H9 (cell line): ENCODE measurements at regions not wholly inside any gene's neighbourhood (a gene's known extent, or its start where the extent isn't known, plus 50 kb on each side); places are given as distances from the start of the nearest gene placed in this dataset.

Experiments
- DNase-seq: peaks from one replicate; pipeline ENCODE4 v3.0.0-alpha.2; 2017
- H2AFZ ChIP-seq: one replicate; pipeline ENCODE4 v1.6.1; 2013; ENCODE audit warnings: mild to moderate bottlenecking, low read length, control low read depth, moderate library complexity
- H2AK5ac ChIP-seq: 2 replicates; pipeline ENCODE4 v1.6.1; 2013; ENCODE audit warnings: low read length, control low read depth, mixed read lengths; ENCODE audit not compliant: insufficient read length
- H2BK120ac ChIP-seq: one replicate; pipeline ENCODE4 v1.6.1; 2013; ENCODE audit warnings: low read depth, mild to moderate bottlenecking, low read length, control low read depth, inconsistent platforms; ENCODE audit not compliant: poor library complexity, severe bottlenecking
- H2BK12ac ChIP-seq: 2 replicates; pipeline ENCODE4 v1.6.1; 2013; ENCODE audit warnings: low read length, control low read depth, mixed read lengths, low read depth; ENCODE audit not compliant: insufficient read length
- H2BK15ac ChIP-seq: 2 replicates; pipeline ENCODE4 v1.6.1; 2013; ENCODE audit warnings: low read depth, low read length, control low read depth
- H2BK20ac ChIP-seq: one replicate; pipeline ENCODE4 v1.6.1; 2013; ENCODE audit warnings: low read depth, mild to moderate bottlenecking, low read length, control low read depth, inconsistent platforms; ENCODE audit not compliant: poor library complexity, severe bottlenecking
- H2BK5ac ChIP-seq: 2 replicates; pipeline ENCODE4 v1.6.1; 2013; ENCODE audit warnings: low read length, control low read depth, mixed read lengths; ENCODE audit not compliant: insufficient read length
- H3K14ac ChIP-seq: 2 replicates; pipeline ENCODE4 v1.6.1; 2013; ENCODE audit warnings: low read length, control low read depth; ENCODE audit not compliant: insufficient read depth
- H3K18ac ChIP-seq: 2 replicates; pipeline ENCODE4 v1.6.1; 2013; ENCODE audit warnings: low read depth, mild to moderate bottlenecking, mixed read lengths, low read length, control low read depth; ENCODE audit not compliant: insufficient read length
- H3K23ac ChIP-seq: 2 replicates; pipeline ENCODE4 v1.6.1; 2013; ENCODE audit warnings: low read length, control low read depth, mixed read lengths, low read depth; ENCODE audit not compliant: insufficient read length
- H3K23me2 ChIP-seq: 2 replicates; pipeline ENCODE4 v1.6.1; 2013; ENCODE audit warnings: low read depth, mild to moderate bottlenecking, mixed read lengths, low read length, control low read depth; ENCODE audit not compliant: insufficient read length, poor library complexity, severe bottlenecking
- H3K27ac ChIP-seq: 2 replicates; pipeline ENCODE4 v1.5.1; 2013; ENCODE audit warnings: low read length, control low read depth, mixed read lengths, low read depth; ENCODE audit not compliant: insufficient read length
- H3K27me3 ChIP-seq: 2 replicates; pipeline ENCODE4 v1.6.1; 2013; ENCODE audit warnings: low read length, control low read depth, inconsistent platforms; ENCODE audit not compliant: insufficient read depth
- H3K4ac ChIP-seq: 2 replicates; pipeline ENCODE4 v1.6.1; 2013; ENCODE audit warnings: low read depth, mild to moderate bottlenecking, control low read depth, inconsistent platforms, low read length, moderate library complexity
- H3K4me1 ChIP-seq: 2 replicates; pipeline ENCODE4 v1.6.1; 2013; ENCODE audit warnings: low read length, control low read depth, inconsistent platforms; ENCODE audit not compliant: insufficient read depth
- H3K4me2 ChIP-seq: 2 replicates; pipeline ENCODE4 v1.6.1; 2013; ENCODE audit warnings: low read length, control low read depth, mixed read lengths; ENCODE audit not compliant: insufficient read length, insufficient read depth
- H3K56ac ChIP-seq: 2 replicates; pipeline ENCODE4 v1.6.1; 2013; ENCODE audit warnings: low read depth, mild to moderate bottlenecking, mixed read lengths, low read length, control low read depth; ENCODE audit not compliant: insufficient read length
- H3K79me1 ChIP-seq: 2 replicates; pipeline ENCODE4 v1.6.1; 2013; ENCODE audit warnings: low read depth, mild to moderate bottlenecking, moderate library complexity, low read length, control low read depth, inconsistent platforms; ENCODE audit not compliant: insufficient read depth, poor library complexity, severe bottlenecking
- H3K79me2 ChIP-seq: 2 replicates; pipeline ENCODE4 v1.6.1; 2013; ENCODE audit warnings: low read length, control low read depth, inconsistent platforms; ENCODE audit not compliant: insufficient read depth
- H3K9ac ChIP-seq: 2 replicates; pipeline ENCODE4 v1.6.1; 2013; ENCODE audit warnings: low read length, control low read depth, mixed read lengths; ENCODE audit not compliant: insufficient read length; ENCODE audit errors: extremely low read depth
- H3K9me3 ChIP-seq: one replicate; pipeline ENCODE4 v1.6.1; 2013; ENCODE audit warnings: low read depth, low read length, inconsistent platforms; ENCODE audit not compliant: control insufficient read depth
- H3T11ph ChIP-seq: one replicate; pipeline ENCODE4 v1.6.1; 2013; ENCODE audit warnings: mild to moderate bottlenecking, low read length, control low read depth, inconsistent platforms
- H4K20me1 ChIP-seq: one replicate; pipeline ENCODE4 v1.6.1; 2013; ENCODE audit not compliant: control insufficient read depth, insufficient read length, insufficient read depth
- H4K5ac ChIP-seq: 2 replicates; pipeline ENCODE4 v1.6.1; 2013; ENCODE audit warnings: low read depth, mild to moderate bottlenecking, mixed read lengths, low read length, control low read depth; ENCODE audit not compliant: insufficient read length
- H4K8ac ChIP-seq: replicated peaks from 2 replicates; pipeline ENCODE4 v1.6.1; 2013; ENCODE audit warnings: low read length, control low read depth, mixed read lengths, low read depth; ENCODE audit not compliant: insufficient read length
- H4K91ac ChIP-seq: 2 replicates; pipeline ENCODE4 v1.6.1; 2013; ENCODE audit warnings: low read depth, mild to moderate bottlenecking, moderate library complexity, mixed read lengths, low read length, control low read depth; ENCODE audit not compliant: insufficient read length
- H3K27ac Mint-ChIP-seq, 3 experiments: 2 replicates in 2 of 3; 3 replicates in 1 of 3; pipeline ENCODE4 v1.8.0; 2020 to 2021; ENCODE audit warnings: mixed read lengths in 3 of 3, mild to moderate bottlenecking in 1 of 3, moderate library complexity in 1 of 3
- H3K27me3 Mint-ChIP-seq: 2 replicates; pipeline ENCODE4 v1.8.0; 2021; ENCODE audit warnings: low read depth, mild to moderate bottlenecking, moderate library complexity, mixed read lengths
- H3K36me3 Mint-ChIP-seq, 3 experiments: 2 replicates in 2 of 3; 3 replicates in 1 of 3; pipeline ENCODE4 v1.8.0; 2020 to 2021; ENCODE audit warnings: low read depth in 3 of 3, mixed read lengths in 3 of 3; ENCODE audit not compliant: insufficient read depth in 1 of 3
- H3K4me1 Mint-ChIP-seq, 2 experiments: 2 replicates each; pipeline ENCODE4 v1.8.0; 2020; ENCODE audit warnings: mixed read lengths in 2 of 2
- H3K4me3 Mint-ChIP-seq, 2 experiments: 2 replicates in 1 of 2; 3 replicates in 1 of 2; pipeline ENCODE4 v1.8.0; 2020 to 2021; ENCODE audit warnings: mild to moderate bottlenecking in 2 of 2, mixed read lengths in 2 of 2, moderate library complexity in 1 of 2
- H3K9me3 Mint-ChIP-seq, 2 experiments: 2 replicates in 1 of 2; 3 replicates in 1 of 2; pipeline ENCODE4 v1.8.0; 2020; ENCODE audit warnings: mild to moderate bottlenecking in 2 of 2, mixed read lengths in 2 of 2, moderate library complexity in 1 of 2
- WGBS: extraction: QIAGEN DNeasy Blood & Tissue Kit; methylation state at CpG from one replicate; pipeline ENCODE4 v1.1.7; 2013; ENCODE audit warnings: missing lambda C conversion rate, low lambda C conversion rate, mixed read lengths; ENCODE audit not compliant: insufficient read length; ENCODE audit errors: extremely low coverage; 5-methylcytosine and 5-hydroxymethylcytosine counted together
- TF ChIP-seq, protein P1 (sequence below): fragments of 200-600 bp; sonication (generic); conservative IDR thresholded peaks from 3 replicates; pipeline ENCODE4 v1.8.0; 2021; ENCODE audit warnings: antibody characterized with exemption, mild to moderate bottlenecking

DNA sequence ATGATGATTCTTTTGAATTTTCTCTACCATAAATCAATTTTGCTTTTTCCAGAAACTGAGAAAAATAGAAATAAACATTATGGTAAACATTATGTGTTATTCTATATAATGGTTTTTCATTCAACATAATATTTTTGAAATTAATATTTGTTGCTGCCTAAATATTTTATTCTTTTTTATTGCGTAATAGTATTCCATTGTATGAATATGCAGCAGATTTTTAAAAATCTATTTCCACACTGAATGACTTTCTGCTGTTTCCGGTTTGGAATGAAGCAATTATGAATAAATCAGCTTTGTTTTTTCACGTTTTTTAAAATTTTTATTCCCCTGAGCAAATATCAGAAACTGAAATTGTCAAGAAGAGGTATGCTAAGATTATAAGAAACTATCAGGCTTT, 335.2 kb upstream of the KCND2 start:
- Mint-ChIP-seq H3K27ac (no peak overlapping the region), H3K27me3 (no peaks in the 10 kb centered on the region), H3K36me3 (no peaks in the 10 kb centered on the region), H3K4me1 (no peaks in the 10 kb centered on the region), H3K4me3 (no peak overlapping the region), H3K9me3 (no peaks in the 10 kb centered on the region)
- TF ChIP-seq, protein P1, sequence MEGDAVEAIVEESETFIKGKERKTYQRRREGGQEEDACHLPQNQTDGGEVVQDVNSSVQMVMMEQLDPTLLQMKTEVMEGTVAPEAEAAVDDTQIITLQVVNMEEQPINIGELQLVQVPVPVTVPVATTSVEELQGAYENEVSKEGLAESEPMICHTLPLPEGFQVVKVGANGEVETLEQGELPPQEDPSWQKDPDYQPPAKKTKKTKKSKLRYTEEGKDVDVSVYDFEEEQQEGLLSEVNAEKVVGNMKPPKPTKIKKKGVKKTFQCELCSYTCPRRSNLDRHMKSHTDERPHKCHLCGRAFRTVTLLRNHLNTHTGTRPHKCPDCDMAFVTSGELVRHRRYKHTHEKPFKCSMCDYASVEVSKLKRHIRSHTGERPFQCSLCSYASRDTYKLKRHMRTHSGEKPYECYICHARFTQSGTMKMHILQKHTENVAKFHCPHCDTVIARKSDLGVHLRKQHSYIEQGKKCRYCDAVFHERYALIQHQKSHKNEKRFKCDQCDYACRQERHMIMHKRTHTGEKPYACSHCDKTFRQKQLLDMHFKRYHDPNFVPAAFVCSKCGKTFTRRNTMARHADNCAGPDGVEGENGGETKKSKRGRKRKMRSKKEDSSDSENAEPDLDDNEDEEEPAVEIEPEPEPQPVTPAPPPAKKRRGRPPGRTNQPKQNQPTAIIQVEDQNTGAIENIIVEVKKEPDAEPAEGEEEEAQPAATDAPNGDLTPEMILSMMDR = no peak
- Histone ChIP-seq H2AFZ (no peak overlapping the region), H3K79me2 (no peaks in the 10 kb centered on the region), H2AK5ac (no peak overlapping the region), H3K4ac (no peak overlapping the region), H3K9me3 (no peaks in the 10 kb centered on the region), H4K20me1 (no peaks in the 10 kb centered on the region), H4K8ac (no peak overlapping the region), H3K9ac (no peak overlapping the region), H2BK15ac (no peak overlapping the region), H3K23me2 (no peaks in the 10 kb centered on the region), H2BK120ac (no peak overlapping the region), H4K91ac (no peak overlapping the region), H3K56ac (no peak overlapping the region), H3K4me1 (no peaks in the 10 kb centered on the region), H3K14ac (no peak overlapping the region), H2BK20ac (no peak overlapping the region), H3K79me1 (no peaks in the 10 kb centered on the region), H2BK5ac (no peak overlapping the region), H4K5ac (no peak overlapping the region), H3K27me3 (no peaks in the 10 kb centered on the region), H3K27ac (no peak overlapping the region), H3K18ac (no peak overlapping the region), H3K23ac (no peak overlapping the region), H3K4me2 (no peak overlapping the region), H3T11ph (no peak overlapping the region), H2BK12ac (no peak overlapping the region)
- no peak for DNase-seq
- WGBS = no CpG with 5 or more reads among the region's 3 CpGs
